Activated B cell treated with CpG ODN at 0.5 μM for 24 hours (primary cell): ENCODE measurements at regions not wholly inside any gene's neighbourhood (a gene's known extent, or its start where the extent isn't known, plus 50 kb on each side); places are given as distances from the start of the nearest gene placed in this dataset.

Source experiments
- ATAC-seq: fragments of 200-7000 bp; cut with Tn5 transposase; one replicate; pipeline ENCODE4 v1.10.0; 2021; ENCODE audit warnings: low read depth, mild to moderate bottlenecking, moderate library complexity
- CTCF ChIA-PET: fragments of 350-600 bp; sonication (Branson Sonifier 250); formaldehyde crosslinking; loops from one replicate; lab custom pipeline; 2021; ENCODE audit warnings: antibody characterized with exemption; lab: Charles Lee
- POLR2A ChIA-PET: fragments of 350-600 bp; sonication (Branson Sonifier 250); formaldehyde crosslinking; loops from one replicate; lab custom pipeline; 2021; ENCODE audit warnings: antibody characterized with exemption; lab: Charles Lee
- DNase-seq: peaks from one replicate; pipeline ENCODE4 v3.0.0; 2022
- H3K27ac Mint-ChIP-seq: one replicate; pipeline ENCODE4 v1.8.0; 2020; ENCODE audit warnings: mixed read lengths
- H3K27me3 Mint-ChIP-seq: one replicate; pipeline ENCODE4 v1.8.0; 2021; ENCODE audit warnings: mixed read lengths
- H3K36me3 Mint-ChIP-seq: one replicate; pipeline ENCODE4 v1.8.0; 2021; ENCODE audit warnings: low read depth, mixed read lengths
- H3K4me1 Mint-ChIP-seq: one replicate; pipeline ENCODE4 v1.8.0; 2021; ENCODE audit warnings: mixed read lengths
- H3K4me3 Mint-ChIP-seq: one replicate; pipeline ENCODE4 v1.8.0; 2020; ENCODE audit warnings: mild to moderate bottlenecking, mixed read lengths
- H3K9me3 Mint-ChIP-seq: one replicate; pipeline ENCODE4 v1.8.0; 2020; ENCODE audit warnings: mixed read lengths
- CTCF ChIP-seq: fragments of 200-600 bp; IDR thresholded peaks from one replicate; pipeline ENCODE4 v1.8.0; 2022; ENCODE audit warnings: antibody characterized with exemption, mild to moderate bottlenecking
- intact Hi-C: fragments of 100-400 bp; cut with micrococcal nuclease; formaldehyde crosslinking; loops from one replicate; pipeline ENCODE4 v1.15.1; 2024

GRCh38 chr12:25004447-25004846 lies 55.5 kb upstream of the BCAT1 start:
- no peak for ATAC-seq
- Mint-ChIP-seq H3K27me3 (no peaks in the 10 kb centered on the region), H3K9me3 (no peaks in the 10 kb centered on the region), H3K27ac (peak overlapping the region; percentile 86), H3K36me3 (no peaks in the 10 kb centered on the region), H3K4me3 (peak overlapping the region; percentile 72), H3K4me1 (peaks cover 76% of the 10 kb centered on the region)
- no peak for TF ChIP-seq CTCF
- ChIA-PET CTCF (no interaction called here), POLR2A (interaction anchor here (0.6 to 5.4 kb wide), 8 partner anchors 9 to 275 kb away, joined by 3 to 141 read pairs (median 11); a partner anchor contains a TSS)
- intact Hi-C loops = no loop called here
- DNase-seq = no peak

DNA sequence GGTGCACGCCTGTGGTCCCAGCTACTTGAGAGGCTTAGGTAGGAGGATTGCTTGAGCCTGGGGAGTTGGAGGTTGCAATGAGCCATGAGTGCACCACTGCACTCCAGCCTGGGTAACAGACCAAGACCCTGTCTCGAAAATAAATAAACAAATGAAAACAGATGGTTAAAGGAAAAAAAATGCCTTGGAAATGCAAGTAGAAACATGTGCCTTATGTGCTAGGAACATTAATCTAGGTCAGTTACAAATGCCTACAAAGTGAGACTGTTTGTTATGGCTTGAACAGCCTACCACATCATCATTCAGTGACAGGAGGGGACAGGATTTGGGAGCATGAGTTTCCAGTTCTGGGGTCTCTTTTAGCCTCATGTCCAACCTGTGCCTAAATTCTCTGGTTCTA lies 52.4 kb upstream of the BCAT1 start:
- intact Hi-C loops = no loop called here
- DNase-seq (no peak), ATAC-seq (no peak)
- H3K4me3 Mint-ChIP-seq = no peak overlapping the region
- H3K9me3 Mint-ChIP-seq = no peaks in the 10 kb centered on the region
- H3K27ac Mint-ChIP-seq = peak overlapping the region; percentile 41
- CTCF ChIA-PET = interaction anchor here (1.4 to 2.0 kb wide), 3 partner anchors 9 to 128 kb away, joined by 3 to 6 read pairs (median 4); no protein-coding TSS in a partner anchor
- peaks cover 95% of the 10 kb centered on the region for H3K4me1 Mint-ChIP-seq
- POLR2A ChIA-PET = interaction anchor here (0.5 to 10.5 kb wide), 4 partner anchors 10 to 55 kb away, joined by 3 to 486 read pairs (median 6); a partner anchor contains a TSS
- no peaks in the 10 kb centered on the region for H3K27me3 Mint-ChIP-seq
- TF ChIP-seq CTCF = no peak
- peaks cover 1% of the 10 kb centered on the region for H3K36me3 Mint-ChIP-seq
